ENCODE measurements at regions not wholly inside any gene's neighbourhood (a gene's known extent, or its start where the extent isn't known, plus 50 kb on each side); places are given as distances from the start of the nearest gene placed in this dataset.
"Not testable (repeated sequence)": the region's sequence is repeated elsewhere in the genome, so short reads cannot be mapped to it uniquely, and the experiment has no call there.

GRCh38 chr3:157618886-157619285 lies 115.7 kb upstream of the VEPH1 start:
- no peak for DNase-seq

GRCh38 chr3:157618075-157618760 lies 115.0 kb upstream of the VEPH1 start:
- no peak for DNase-seq

GRCh38 chr3:157614896-157615295 lies 111.7 kb upstream of the VEPH1 start:
- DNase-seq: no peak

GRCh38 chr3:157611536-157612076 lies 108.4 kb upstream of the VEPH1 start:
- DNase-seq: no peak

GRCh38 chr3:157610876-157611535 lies 107.8 kb upstream of the VEPH1 start:
- no peak for DNase-seq

GRCh38 chr3:157607826-157608405 lies 104.7 kb upstream of the VEPH1 start:
- no peak for DNase-seq

GRCh38 chr3:157606852-157607197 lies 103.6 kb upstream of the VEPH1 start:
- no peak for DNase-seq

GRCh38 chr3:157606011-157606851 lies 103.0 kb upstream of the VEPH1 start:
- peak; percentile 26 for DNase-seq

GRCh38 chr3:157605356-157605755 lies 102.1 kb upstream of the VEPH1 start:
- DNase-seq: no peak

GRCh38 chr3:157602424-157602823 lies 99.2 kb upstream of the VEPH1 start:
- DNase-seq: no peak

GRCh38 chr3:157595259-157595658 lies 92.0 kb upstream of the VEPH1 start:
- DNase-seq: no peak

GRCh38 chr3:157594413-157594812 lies 91.2 kb upstream of the VEPH1 start:
- DNase-seq: no peak

- no peak for DNase-seq
Observed at GRCh38 chr3:157592769-157593168, 89.6 kb upstream of the VEPH1 start.

- no peak for DNase-seq
Observed at GRCh38 chr3:157590273-157590672, 87.1 kb upstream of the VEPH1 start.

GRCh38 chr3:157589211-157589610 lies 86.0 kb upstream of the VEPH1 start:
- DNase-seq: no peak

GRCh38 chr3:157588386-157589060 lies 85.3 kb upstream of the VEPH1 start:
- DNase-seq: no peak

GRCh38 chr3:157586293-157586692 lies 83.1 kb upstream of the VEPH1 start:
- DNase-seq: no peak

- no peak for DNase-seq
Observed at GRCh38 chr3:157585386-157585785, 82.2 kb upstream of the VEPH1 start.

GRCh38 chr3:157582637-157582973 lies 79.4 kb upstream of the VEPH1 start:
- DNase-seq: no peak

GRCh38 chr3:157581956-157582636 lies 78.9 kb upstream of the VEPH1 start:
- DNase-seq: not testable (repeated sequence)

GRCh38 chr3:157581371-157581770 lies 78.2 kb upstream of the VEPH1 start:
- DNase-seq: no peak

GRCh38 chr3:157578181-157578580 lies 75.0 kb upstream of the VEPH1 start:
- DNase-seq: no peak

Measured in occipital lobe (tissue), 1 donor.